Endodermal cell (in vitro differentiated cells): ENCODE measurements at regions not wholly inside any gene's neighbourhood (a gene's known extent, or its start where the extent isn't known, plus 50 kb on each side); places are given as distances from the start of the nearest gene placed in this dataset.

Experiments used
- DNase-seq: peaks from one replicate; pipeline ENCODE4 v3.0.0-alpha.2; 2017
- H3K27ac ChIP-seq: 2 replicates; pipeline ENCODE4 v1.5.1; 2013; ENCODE audit warnings: mild to moderate bottlenecking, low read depth, low read length, moderate library complexity
- H3K27me3 ChIP-seq: 2 replicates; pipeline ENCODE4 v1.6.1; 2013; ENCODE audit warnings: mild to moderate bottlenecking, low read length, moderate library complexity; ENCODE audit not compliant: insufficient read depth, control insufficient read depth, poor library complexity, severe bottlenecking
- H3K36me3 ChIP-seq: 2 replicates; pipeline ENCODE4 v1.7.0; 2013; ENCODE audit warnings: mild to moderate bottlenecking, low read length, moderate library complexity; ENCODE audit not compliant: control insufficient read depth, insufficient read depth
- H3K4me1 ChIP-seq: one replicate; pipeline ENCODE4 v1.7.0; 2013; ENCODE audit warnings: low read length; ENCODE audit not compliant: control insufficient read depth, insufficient read depth
- H3K4me3 ChIP-seq: 2 replicates; pipeline ENCODE4 v1.5.1; 2013; ENCODE audit warnings: mild to moderate bottlenecking, low read length, moderate library complexity
- H3K9ac ChIP-seq: 2 replicates; pipeline ENCODE4 v1.6.1; 2013; ENCODE audit warnings: mild to moderate bottlenecking, low read length, moderate library complexity; ENCODE audit not compliant: poor library complexity, severe bottlenecking; ENCODE audit errors: extremely low read depth
- H3K9me3 ChIP-seq: 2 replicates; pipeline ENCODE4 v1.6.1; 2013; ENCODE audit warnings: mild to moderate bottlenecking, low read length, moderate library complexity; ENCODE audit not compliant: control insufficient read depth
- H3K27ac Mint-ChIP-seq: 2 replicates; pipeline ENCODE4 v1.8.0; 2020; ENCODE audit warnings: mixed read lengths
- H3K27me3 Mint-ChIP-seq: 2 replicates; pipeline ENCODE4 v1.8.0; 2021; ENCODE audit warnings: mild to moderate bottlenecking, mixed read lengths; ENCODE audit not compliant: insufficient read depth
- H3K36me3 Mint-ChIP-seq: 2 replicates; pipeline ENCODE4 v1.8.0; 2020; ENCODE audit warnings: low read depth, mixed read lengths
- H3K4me1 Mint-ChIP-seq: 2 replicates; pipeline ENCODE4 v1.8.0; 2020; ENCODE audit warnings: mixed read lengths
- H3K4me3 Mint-ChIP-seq: 2 replicates; pipeline ENCODE4 v1.8.0; 2020; ENCODE audit warnings: mild to moderate bottlenecking, moderate library complexity, mixed read lengths
- H3K9me3 Mint-ChIP-seq: 2 replicates; pipeline ENCODE4 v1.8.0; 2020; ENCODE audit warnings: mild to moderate bottlenecking, mixed read lengths
- CTCF ChIP-seq: fragments of 200-600 bp; sonication (generic); conservative IDR thresholded peaks from 2 replicates; pipeline ENCODE4 v1.5.0; 2021; ENCODE audit warnings: antibody characterized with exemption, mild to moderate bottlenecking
- WGBS, 2 experiments: methylation state at CpG; one replicate each; pipeline versions ENCODE4 v1.1.5 to v1.1.7; 2013; ENCODE audit warnings: missing lambda C conversion rate in 2 of 2, mixed read lengths in 1 of 2; ENCODE audit not compliant: insufficient coverage in 1 of 2, insufficient read length in 1 of 2; 5-methylcytosine and 5-hydroxymethylcytosine counted together

GRCh38 chr3:193980326-193980725, 155.6 kb upstream of the HES1 start:
- DNase-seq = no peak
- Histone ChIP-seq H3K27me3 (peaks cover 16% of the 10 kb centered on the region), H3K9me3 (no peaks in the 10 kb centered on the region), H3K4me1 (peaks cover 13% of the 10 kb centered on the region), H3K36me3 (no peaks in the 10 kb centered on the region), H3K4me3 (no peak overlapping the region), H3K27ac (no peak overlapping the region), H3K9ac (no peak overlapping the region)
- no peak for TF ChIP-seq CTCF
- Mint-ChIP-seq H3K9me3 (no peaks in the 10 kb centered on the region), H3K4me1 (peaks cover 54% of the 10 kb centered on the region), H3K36me3 (no peaks in the 10 kb centered on the region), H3K27ac (no peak overlapping the region), H3K4me3 (no peak overlapping the region), H3K27me3 (peaks cover 28% of the 10 kb centered on the region)
- WGBS, 2 experiments = 86 to 91% methylated on average over 6 to 7 of the region's 7 CpGs

DNA sequence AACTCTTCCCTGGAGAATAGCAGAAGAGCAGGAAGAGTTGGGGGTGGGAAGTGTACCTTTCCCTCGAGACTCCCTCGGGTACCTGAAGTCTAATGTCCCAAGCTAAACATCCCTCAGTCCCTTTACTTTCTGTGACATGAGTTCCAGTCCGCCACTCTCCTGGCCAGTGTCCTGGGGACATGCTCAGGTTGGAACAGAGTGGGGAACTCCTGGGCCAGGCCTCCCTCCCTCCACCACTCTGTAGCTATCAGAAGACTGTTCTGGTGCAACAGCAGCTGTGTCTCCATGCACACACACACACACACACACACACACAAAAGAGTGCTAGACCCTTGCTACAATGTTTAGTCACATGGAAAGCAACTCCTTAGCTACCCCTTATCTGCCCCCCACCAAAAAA, 155.0 kb upstream of the HES1 start:
- TF ChIP-seq CTCF = no peak
- Histone ChIP-seq H3K9me3 (no peaks in the 10 kb centered on the region), H3K4me1 (peaks cover 9% of the 10 kb centered on the region), H3K4me3 (no peak overlapping the region), H3K36me3 (no peaks in the 10 kb centered on the region), H3K27me3 (peaks cover 16% of the 10 kb centered on the region), H3K27ac (no peak overlapping the region), H3K9ac (no peak overlapping the region)
- DNase-seq = no peak
- Mint-ChIP-seq H3K9me3 (no peaks in the 10 kb centered on the region), H3K27me3 (peaks cover 30% of the 10 kb centered on the region), H3K27ac (no peak overlapping the region), H3K4me3 (no peak overlapping the region), H3K36me3 (no peaks in the 10 kb centered on the region), H3K4me1 (peaks cover 48% of the 10 kb centered on the region)
- 80 to 94% methylated on average over 1 to 3 of the region's 3 CpGs for WGBS, 2 experiments

- no peak overlapping the region for H3K27ac Mint-ChIP-seq
- TF ChIP-seq CTCF = no peak
- no peak overlapping the region for H3K4me3 ChIP-seq
- H3K36me3 ChIP-seq = no peaks in the 10 kb centered on the region
- no peaks in the 10 kb centered on the region for H3K9me3 ChIP-seq
- peaks cover 46% of the 10 kb centered on the region for H3K4me1 Mint-ChIP-seq
- H3K4me1 ChIP-seq = peaks cover 4% of the 10 kb centered on the region
- WGBS, 2 experiments = 79% methylated on average over 4 of the region's 4 CpGs; no CpG with 5 or more reads in 1 of the 2 experiments
- H3K27ac ChIP-seq = no peak overlapping the region
- no peaks in the 10 kb centered on the region for H3K36me3 Mint-ChIP-seq
- H3K4me3 Mint-ChIP-seq = no peak overlapping the region
- no peaks in the 10 kb centered on the region for H3K9me3 Mint-ChIP-seq
- peaks cover 16% of the 10 kb centered on the region for H3K27me3 ChIP-seq
- DNase-seq = no peak
- peaks cover 32% of the 10 kb centered on the region for H3K27me3 Mint-ChIP-seq
- H3K9ac ChIP-seq = no peak overlapping the region
Measured at GRCh38 chr3:193981504-193981903, 154.4 kb upstream of the HES1 start.
